ENCODE measurements at regions not wholly inside any gene's neighbourhood (a gene's known extent, or its start where the extent isn't known, plus 50 kb on each side); places are given as distances from the start of the nearest gene placed in this dataset.

DNA sequence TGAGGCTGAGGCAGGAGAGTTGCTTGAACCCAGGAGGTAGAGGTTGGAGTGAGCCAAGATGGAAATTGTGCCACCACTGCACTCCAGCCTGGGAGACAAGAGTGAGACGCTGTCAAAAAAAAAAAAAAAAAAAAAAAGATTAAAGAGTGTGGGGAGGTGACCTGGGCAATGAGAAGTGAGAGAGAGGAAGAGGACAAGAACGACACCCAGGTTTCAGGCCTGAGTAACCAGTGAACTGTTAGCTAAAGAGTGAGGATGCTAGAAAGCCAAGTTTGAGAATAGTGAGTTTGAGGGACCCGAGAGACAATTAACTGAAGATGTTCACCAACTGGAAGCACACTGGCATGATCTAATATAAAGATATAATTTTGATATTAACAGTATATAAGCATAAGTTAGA is 85.4 kb upstream of the TNFAIP3 start:
- TF ChIP-seq YY1 (IDR thresholded peaks at IDR 0.05; ENCODE audit: low read depth) (no peak), RAD21 (IDR thresholded peaks at IDR 0.05; ENCODE audit: low read depth) (no peak), EP300 (IDR thresholded peaks at IDR 0.05; ENCODE audit: borderline replicate concordance) (no peak), TEAD4 (IDR thresholded peaks at IDR 0.05) (no peak), EGR1 (IDR thresholded peaks at IDR 0.05) (no peak), ZBTB7A (IDR thresholded peaks at IDR 0.05; ENCODE audit: low read depth) (no peak), CEBPB (IDR thresholded peaks at IDR 0.05) (no peak), TAF1 (IDR thresholded peaks at IDR 0.05; ENCODE audit: low read depth) (no peak), CREB1 (IDR thresholded peaks at IDR 0.05; ENCODE audit: low read depth) (no peak), NFIC (IDR thresholded peaks at IDR 0.05) (no peak), TCF12 (IDR thresholded peaks at IDR 0.05; ENCODE audit: low read depth) (no peak), FOXM1 (IDR thresholded peaks at IDR 0.05; ENCODE audit: borderline replicate concordance, low read depth) (no peak)
- TF ChIP-seq, protein P1, sequence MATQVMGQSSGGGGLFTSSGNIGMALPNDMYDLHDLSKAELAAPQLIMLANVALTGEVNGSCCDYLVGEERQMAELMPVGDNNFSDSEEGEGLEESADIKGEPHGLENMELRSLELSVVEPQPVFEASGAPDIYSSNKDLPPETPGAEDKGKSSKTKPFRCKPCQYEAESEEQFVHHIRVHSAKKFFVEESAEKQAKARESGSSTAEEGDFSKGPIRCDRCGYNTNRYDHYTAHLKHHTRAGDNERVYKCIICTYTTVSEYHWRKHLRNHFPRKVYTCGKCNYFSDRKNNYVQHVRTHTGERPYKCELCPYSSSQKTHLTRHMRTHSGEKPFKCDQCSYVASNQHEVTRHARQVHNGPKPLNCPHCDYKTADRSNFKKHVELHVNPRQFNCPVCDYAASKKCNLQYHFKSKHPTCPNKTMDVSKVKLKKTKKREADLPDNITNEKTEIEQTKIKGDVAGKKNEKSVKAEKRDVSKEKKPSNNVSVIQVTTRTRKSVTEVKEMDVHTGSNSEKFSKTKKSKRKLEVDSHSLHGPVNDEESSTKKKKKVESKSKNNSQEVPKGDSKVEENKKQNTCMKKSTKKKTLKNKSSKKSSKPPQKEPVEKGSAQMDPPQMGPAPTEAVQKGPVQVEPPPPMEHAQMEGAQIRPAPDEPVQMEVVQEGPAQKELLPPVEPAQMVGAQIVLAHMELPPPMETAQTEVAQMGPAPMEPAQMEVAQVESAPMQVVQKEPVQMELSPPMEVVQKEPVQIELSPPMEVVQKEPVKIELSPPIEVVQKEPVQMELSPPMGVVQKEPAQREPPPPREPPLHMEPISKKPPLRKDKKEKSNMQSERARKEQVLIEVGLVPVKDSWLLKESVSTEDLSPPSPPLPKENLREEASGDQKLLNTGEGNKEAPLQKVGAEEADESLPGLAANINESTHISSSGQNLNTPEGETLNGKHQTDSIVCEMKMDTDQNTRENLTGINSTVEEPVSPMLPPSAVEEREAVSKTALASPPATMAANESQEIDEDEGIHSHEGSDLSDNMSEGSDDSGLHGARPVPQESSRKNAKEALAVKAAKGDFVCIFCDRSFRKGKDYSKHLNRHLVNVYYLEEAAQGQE (IDR thresholded peaks at IDR 0.05; ENCODE audit: low read depth), result no peak
- TF ChIP-seq, protein P2, sequence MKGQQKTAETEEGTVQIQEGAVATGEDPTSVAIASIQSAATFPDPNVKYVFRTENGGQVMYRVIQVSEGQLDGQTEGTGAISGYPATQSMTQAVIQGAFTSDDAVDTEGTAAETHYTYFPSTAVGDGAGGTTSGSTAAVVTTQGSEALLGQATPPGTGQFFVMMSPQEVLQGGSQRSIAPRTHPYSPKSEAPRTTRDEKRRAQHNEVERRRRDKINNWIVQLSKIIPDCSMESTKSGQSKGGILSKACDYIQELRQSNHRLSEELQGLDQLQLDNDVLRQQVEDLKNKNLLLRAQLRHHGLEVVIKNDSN (IDR thresholded peaks at IDR 0.05), result no peak
- TF ChIP-seq, protein P3, sequence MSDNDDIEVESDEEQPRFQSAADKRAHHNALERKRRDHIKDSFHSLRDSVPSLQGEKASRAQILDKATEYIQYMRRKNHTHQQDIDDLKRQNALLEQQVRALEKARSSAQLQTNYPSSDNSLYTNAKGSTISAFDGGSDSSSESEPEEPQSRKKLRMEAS (IDR thresholded peaks at IDR 0.05), result no peak

DNA sequence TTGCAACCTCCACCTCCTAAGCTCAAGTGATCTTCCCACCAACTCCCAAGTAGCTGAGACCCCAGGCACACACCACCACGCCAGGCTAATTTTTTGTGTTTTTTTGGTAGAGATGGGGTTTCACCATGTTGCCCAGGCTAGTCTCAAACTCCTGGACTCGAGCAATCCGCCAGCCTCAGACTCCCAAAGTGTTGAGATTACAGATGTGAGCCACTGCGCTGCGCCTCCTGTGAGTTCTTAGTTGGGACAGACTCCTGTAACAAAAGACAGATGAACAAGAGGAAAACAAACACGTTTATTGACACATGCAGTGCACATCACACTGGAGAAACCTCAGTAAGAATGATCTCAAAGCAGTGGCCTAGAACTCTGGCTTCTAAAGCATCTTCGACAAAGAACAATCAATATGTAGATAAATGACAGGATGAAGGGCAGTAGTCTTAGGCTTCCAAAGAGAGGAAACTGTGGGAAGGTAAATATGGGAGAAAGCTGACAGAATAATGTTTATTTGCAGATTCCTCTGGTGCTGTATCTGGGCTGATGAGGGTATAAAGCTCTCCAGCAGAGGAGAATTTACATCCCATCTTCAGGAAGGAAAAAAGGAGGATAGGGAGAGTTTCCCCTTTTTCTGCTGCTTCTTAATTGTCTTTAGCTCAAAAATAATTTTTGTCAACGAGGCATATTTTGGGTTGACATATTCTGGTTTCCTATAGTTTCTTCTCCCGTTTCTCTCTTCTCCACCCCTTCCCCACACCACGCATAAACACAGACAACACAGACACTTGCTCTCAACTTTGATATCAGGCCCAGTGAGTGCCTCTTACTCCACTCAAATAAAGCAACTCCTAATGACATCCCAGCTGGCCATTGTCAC is 84.7 kb upstream of the TNFAIP3 start:
- TF ChIP-seq TCF12 (IDR thresholded peaks at IDR 0.05; ENCODE audit: low read depth) (no peak), NFIC (IDR thresholded peaks at IDR 0.05) (no peak)
- TF ChIP-seq, protein P2 (IDR thresholded peaks at IDR 0.05), result no peak

DNA sequence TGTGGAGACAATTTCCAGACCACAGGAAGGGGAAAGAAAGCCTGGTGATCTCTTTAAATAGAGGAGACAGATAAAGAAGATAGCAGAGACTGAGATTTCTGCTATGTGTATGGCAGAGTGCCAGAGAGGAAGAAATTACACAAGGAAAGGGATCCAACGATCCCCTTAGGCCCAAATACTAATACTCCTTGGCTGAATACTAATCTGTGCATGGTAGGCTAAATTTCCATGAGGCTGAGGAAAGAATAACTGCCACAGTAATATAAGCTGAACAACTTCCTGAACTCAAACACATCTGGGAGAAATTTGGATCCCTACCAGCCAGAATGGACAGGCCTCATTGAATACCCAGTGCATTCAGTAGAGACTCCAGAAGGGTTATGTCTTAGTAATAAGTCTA is 83.3 kb upstream of the TNFAIP3 start:
- TF ChIP-seq TAF1 (IDR thresholded peaks at IDR 0.05; ENCODE audit: low read depth), result no peak
- TF ChIP-seq, protein P2 (IDR thresholded peaks at IDR 0.05), result no peak
- TF ChIP-seq RAD21 (IDR thresholded peaks at IDR 0.05; ENCODE audit: low read depth), result no peak
- no peak for TF ChIP-seq EGR1 (IDR thresholded peaks at IDR 0.05)
- no peak for TF ChIP-seq CEBPB (IDR thresholded peaks at IDR 0.05)
- TF ChIP-seq CREB1 (IDR thresholded peaks at IDR 0.05; ENCODE audit: low read depth), result no peak
- TF ChIP-seq ZBTB7A (IDR thresholded peaks at IDR 0.05; ENCODE audit: low read depth), result no peak
- no peak for TF ChIP-seq FOXM1 (IDR thresholded peaks at IDR 0.05; ENCODE audit: borderline replicate concordance, low read depth)
- no peak for TF ChIP-seq NFIC (IDR thresholded peaks at IDR 0.05)
- no peak for TF ChIP-seq EP300 (IDR thresholded peaks at IDR 0.05; ENCODE audit: borderline replicate concordance)
- no peak for TF ChIP-seq TCF12 (IDR thresholded peaks at IDR 0.05; ENCODE audit: low read depth)
- no peak for TF ChIP-seq TEAD4 (IDR thresholded peaks at IDR 0.05)
- TF ChIP-seq YY1 (IDR thresholded peaks at IDR 0.05; ENCODE audit: low read depth), result no peak

DNA sequence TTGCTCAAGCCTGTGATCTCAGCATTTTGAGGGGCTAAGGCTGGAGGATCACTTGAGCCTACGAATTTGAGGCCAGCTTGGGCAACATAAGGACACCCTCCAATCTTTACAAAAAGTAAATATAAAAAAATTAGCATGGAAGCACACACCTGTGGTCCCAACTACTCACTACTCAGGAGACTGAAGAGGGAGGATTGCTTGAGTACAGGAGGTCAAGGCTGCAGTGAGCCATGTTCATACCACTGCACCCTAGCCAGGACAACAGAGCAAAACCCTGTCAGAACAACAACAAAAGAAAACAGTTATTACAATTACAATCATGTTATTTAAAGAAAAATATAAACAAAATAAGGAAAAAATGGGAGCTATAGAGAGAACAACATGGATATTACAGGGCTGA is 82.5 kb upstream of the TNFAIP3 start:
- TF ChIP-seq EP300 (IDR thresholded peaks at IDR 0.05; ENCODE audit: borderline replicate concordance), result no peak
- TF ChIP-seq RAD21 (IDR thresholded peaks at IDR 0.05; ENCODE audit: low read depth), result no peak
- no peak for TF ChIP-seq TEAD4 (IDR thresholded peaks at IDR 0.05)
- no peak for TF ChIP-seq FOXM1 (IDR thresholded peaks at IDR 0.05; ENCODE audit: borderline replicate concordance, low read depth)
- TF ChIP-seq CEBPB (IDR thresholded peaks at IDR 0.05), result no peak

DNA sequence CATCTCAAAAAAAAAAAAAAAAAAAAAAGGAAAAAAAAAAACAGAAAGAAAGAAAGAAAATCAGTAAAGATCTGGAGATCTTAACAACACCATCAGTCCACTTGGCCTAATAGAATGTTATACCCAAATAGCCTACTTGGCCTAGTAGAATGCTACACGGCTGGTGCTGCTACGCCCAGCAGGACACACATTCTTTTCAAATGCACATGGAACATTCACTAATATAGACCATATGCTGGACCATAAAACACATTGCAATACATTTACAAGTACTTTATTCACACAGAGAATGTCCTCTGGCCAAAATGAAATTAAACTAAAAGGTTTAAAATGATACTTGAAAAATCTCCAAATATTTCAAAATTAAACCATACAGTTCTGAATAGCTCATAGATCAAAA is 80.0 kb upstream of the TNFAIP3 start:
- TF ChIP-seq, protein P3 (IDR thresholded peaks at IDR 0.05), result no peak
- TF ChIP-seq, protein P2 (IDR thresholded peaks at IDR 0.05), result no peak
- TF ChIP-seq TCF12 (IDR thresholded peaks at IDR 0.05; ENCODE audit: low read depth) (no peak), TEAD4 (IDR thresholded peaks at IDR 0.05) (no peak), ZBTB7A (IDR thresholded peaks at IDR 0.05; ENCODE audit: low read depth) (no peak), RAD21 (IDR thresholded peaks at IDR 0.05; ENCODE audit: low read depth) (no peak), CEBPB (IDR thresholded peaks at IDR 0.05) (no peak), CREB1 (IDR thresholded peaks at IDR 0.05; ENCODE audit: low read depth) (no peak), YY1 (IDR thresholded peaks at IDR 0.05; ENCODE audit: low read depth) (no peak), EGR1 (IDR thresholded peaks at IDR 0.05) (no peak), FOXM1 (IDR thresholded peaks at IDR 0.05; ENCODE audit: borderline replicate concordance, low read depth) (no peak), NFIC (IDR thresholded peaks at IDR 0.05) (no peak), EP300 (IDR thresholded peaks at IDR 0.05; ENCODE audit: borderline replicate concordance) (no peak), TAF1 (IDR thresholded peaks at IDR 0.05; ENCODE audit: low read depth) (no peak)
- TF ChIP-seq, protein P1 (IDR thresholded peaks at IDR 0.05; ENCODE audit: low read depth), result no peak
